Dedifferentiated amniotic fluid mesenchymal stem cell (primary cell): ENCODE measurements at regions not wholly inside any gene's neighbourhood (a gene's known extent, or its start where the extent isn't known, plus 50 kb on each side); places are given as distances from the start of the nearest gene placed in this dataset.
"Not testable (repeated sequence)": the region's sequence is repeated elsewhere in the genome, so short reads cannot be mapped to it uniquely, and the experiment has no call there.

Experiments
- DNase-seq: peaks from one replicate; pipeline ENCODE4 v3.0.0-alpha.2; 2016; ENCODE audit errors: extremely low spot score

DNA sequence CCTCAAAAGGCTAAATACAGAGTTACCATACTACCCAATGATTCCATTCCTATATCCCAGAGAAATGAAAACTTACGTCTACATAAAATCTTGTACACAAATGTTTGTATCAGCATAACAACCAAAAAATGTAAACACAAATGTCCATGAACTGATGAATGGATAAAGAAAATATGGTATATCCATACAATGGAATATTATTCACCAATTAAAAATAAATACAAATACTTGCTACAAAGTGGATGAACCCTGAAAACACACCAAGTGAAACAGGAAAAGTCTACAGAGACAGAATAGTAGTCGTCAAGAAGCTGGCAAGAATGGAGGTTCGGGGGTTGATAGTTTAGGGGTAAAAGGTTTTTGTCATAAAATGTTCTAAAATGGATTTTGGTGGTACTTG is 54.0 kb upstream of the ANKRD28 start:
- no peak for DNase-seq

DNA sequence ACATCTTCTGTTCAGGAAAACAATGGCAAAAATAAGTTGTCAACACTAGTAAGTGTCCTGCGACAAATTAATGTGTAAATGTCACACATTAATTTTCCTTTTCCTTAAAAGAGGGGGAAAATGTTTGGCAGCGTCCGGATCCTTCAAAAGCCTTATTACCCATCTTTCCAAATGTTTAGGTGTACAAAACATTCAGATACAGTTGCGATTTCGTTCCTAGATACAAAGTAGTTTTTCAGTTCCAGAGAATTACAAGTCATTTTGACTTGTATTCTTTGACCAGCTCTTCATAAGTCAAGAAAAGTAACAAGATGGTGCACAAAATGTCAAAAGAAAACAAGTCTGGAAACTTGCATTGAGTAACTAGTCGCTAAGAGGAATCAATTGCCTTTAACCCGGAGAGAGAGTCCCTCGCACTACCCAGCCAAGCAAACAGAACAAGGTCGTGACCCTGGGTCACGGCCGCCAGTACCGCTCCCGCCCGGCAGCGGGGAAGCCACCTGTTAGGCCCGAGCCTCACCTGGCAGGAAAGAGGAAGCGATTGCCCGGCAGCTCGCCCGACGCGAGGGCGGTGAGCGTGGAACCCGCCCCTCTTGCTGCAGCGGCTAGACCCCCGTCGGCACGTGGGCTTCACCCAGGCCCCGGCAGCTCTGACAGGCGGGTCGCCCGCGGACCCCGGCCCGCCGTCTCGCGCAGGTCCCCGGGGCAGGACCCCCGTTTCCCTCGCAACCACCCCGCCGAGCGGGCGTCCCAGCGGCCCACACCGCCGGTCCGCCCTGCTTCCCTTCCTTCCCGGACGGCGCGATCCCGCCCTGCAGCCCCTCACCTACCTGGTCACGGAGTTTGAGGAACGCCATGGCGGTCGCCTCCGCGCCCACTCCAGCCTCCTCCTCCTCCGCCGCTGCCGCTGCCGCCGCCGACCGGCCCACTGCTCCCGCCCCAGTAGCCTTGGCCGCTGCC is 61.0 kb upstream of the ANKRD28 start:
- DNase-seq, result no peak

DNA sequence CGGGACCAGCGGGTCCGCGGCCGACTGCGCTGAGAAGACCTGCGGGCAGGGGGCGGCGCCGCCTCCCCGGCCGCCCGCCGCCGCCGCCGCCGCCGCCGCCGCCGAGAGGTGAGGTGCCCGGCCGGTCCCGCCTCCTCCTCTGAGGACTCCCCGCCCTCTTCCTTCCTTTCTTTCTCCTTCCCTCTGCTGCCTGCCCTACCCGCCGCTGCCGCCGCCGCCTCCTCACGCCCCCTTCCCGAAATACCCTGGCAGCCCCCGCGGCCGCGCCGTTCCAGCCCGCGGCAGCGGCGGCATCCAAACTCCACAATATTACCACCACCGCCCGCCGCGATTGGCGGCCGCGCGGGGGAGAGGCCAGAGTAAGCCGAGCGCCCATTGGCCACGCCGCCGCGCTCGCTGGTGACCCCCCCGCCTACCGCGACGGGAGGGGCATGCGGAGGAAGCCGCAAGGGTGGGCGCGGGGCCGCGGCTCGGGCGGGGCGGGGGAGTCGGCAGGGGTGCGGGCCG is 61.8 kb upstream of the ANKRD28 start:
- DNase-seq, result peak; percentile 70

DNA sequence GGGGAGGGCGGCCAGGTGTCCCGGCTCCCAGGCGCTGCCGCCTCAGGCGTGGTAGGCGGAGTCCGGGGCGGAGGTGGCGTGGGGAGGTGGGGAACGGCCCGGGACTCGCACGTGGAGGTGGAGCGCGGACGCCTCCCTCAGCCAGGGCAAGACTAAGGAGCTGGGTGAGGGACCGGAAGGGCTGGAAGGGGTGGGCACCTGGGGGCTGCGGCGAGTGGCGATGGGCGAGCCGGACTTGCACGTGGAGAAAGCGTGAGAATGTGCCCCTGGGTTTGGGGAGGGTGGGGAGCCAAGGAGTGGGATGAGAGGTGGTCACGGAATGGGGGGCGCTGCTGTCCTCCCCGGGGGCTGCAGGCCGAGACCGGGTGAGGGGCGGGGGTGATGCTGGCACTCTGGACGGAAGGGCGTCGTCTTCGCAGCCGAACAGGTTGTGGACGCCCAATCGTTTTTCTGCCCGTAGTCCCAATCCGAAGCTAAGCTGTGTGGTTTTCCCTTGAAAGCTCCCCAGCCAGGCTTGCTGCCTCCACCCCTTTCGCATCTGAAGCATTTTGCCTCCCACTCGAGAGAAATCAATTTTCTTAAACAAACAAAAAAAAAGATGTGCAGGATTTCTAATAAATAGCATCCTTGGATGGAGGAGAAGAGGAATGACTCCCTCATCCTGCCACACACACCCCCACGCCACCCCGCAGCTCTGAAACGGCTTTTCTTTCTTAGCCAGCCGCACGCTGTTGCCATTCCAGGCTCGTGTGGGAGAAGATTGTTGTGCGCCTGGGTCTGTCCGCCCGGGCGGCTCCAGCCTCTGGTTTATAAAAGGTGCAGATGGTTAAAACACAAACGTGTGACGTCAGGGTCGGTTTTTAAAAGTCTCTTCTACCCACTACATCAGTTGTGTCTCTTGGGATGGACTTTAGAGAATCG is 62.5 kb upstream of the ANKRD28 start:
- peak; percentile 42 for DNase-seq

DNA sequence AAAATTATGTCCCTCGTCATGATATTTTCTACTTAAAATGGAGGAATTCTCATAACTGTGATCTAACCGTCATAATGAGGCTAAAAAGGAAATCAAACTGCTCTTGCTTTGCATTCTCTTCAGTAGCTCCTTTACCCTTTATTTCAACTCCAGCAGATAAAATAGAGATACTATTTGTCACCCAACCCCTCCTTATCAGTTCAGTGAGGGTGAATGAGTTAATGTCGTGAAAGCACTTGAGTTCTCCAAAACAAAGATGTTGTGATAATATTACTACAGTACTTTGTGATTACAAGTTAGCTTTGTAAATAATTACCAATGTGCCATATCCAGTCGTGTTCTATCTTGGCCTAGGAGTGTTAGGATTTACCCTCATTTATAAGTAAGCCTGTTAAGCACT is 63.4 kb upstream of the ANKRD28 start:
- no peak for DNase-seq

DNA sequence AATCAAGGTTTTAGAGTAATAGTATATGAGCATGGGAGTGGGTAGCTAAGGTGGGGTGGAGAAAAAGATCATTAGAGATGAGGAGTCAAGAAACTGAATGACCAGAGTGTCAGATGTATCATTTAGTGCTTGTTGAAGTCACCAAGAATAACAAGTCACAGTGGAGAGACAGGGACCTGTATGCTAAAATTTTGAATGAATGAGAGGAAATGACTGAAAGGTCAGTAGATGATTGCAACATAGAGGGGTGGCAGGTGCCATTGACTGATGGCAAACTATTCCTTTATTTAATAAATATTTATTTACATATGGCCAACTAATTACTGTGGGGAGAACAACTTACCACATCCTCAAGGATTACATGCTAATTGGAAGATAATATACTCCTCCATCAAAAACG is 75.0 kb upstream of the ANKRD28 start:
- no peak for DNase-seq

DNA sequence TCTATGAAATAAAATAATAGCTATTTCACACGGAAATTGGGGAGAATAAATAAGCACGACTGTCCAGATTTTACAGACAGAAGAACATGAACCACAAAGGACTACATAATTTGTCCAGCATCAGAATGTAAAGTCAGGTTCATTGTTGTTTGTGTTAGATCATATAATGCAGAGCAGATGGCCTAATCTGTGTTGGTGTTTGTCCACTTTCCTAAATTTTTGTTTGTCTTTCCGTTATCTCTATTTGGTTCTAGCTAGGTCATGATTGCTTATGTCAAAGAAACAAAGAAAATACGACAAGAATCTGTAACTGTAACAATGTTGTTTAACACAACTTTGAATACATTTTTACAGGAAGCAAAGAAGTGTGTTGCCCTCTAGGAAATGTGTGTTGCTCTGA is 75.6 kb upstream of the ANKRD28 start:
- no peak for DNase-seq

DNA sequence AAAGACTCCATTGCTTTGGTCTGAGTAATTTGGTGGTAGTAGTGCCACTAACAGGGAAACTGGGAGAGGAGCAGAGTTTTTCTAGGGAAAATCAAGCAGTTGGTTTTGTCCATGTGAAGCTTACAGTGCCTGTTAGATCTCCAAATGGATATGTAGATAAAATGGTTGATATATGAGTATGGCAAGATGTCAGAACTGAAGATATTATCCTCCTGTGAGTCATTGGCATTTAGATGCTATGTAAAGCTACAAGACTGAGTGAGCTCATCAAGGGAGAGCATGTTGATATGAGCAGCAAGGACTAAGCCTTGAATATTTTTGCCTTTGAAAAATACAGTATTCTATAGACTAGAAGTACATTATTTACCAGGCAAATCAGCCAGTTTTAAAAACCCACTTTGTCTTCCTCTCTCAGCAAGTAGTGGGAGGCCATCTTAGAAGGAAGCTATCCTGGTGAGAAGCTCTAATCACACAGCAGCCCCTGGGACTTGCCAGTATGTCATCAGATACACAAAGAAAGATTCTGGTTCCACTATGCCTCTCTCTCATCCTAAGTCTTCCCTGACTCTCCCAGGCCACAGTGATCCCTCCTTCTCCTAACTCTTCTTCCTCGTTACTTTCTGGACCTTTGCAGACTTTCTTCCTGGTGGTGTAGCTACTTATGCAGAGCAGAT is 77.4 kb upstream of the ANKRD28 start:
- peak; percentile 61 for DNase-seq

DNA sequence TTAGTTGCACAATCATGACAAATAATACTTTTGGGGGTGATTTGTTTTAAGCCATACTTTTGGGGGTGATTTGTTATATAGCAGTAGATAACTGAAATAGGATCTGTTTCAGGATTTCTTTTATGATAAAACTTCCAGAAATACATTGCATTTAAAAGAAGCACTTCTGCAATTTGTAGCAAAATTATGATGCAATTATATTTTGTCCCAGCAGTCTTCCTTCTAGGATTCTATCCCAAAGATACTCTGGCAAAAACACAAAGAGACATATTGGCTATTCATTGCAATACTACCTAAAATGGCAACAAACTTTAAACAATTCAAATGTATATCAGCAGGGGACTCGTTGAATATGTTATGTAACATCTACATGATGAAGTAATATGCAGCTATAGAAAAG is 78.9 kb upstream of the ANKRD28 start:
- DNase-seq, result no peak

DNA sequence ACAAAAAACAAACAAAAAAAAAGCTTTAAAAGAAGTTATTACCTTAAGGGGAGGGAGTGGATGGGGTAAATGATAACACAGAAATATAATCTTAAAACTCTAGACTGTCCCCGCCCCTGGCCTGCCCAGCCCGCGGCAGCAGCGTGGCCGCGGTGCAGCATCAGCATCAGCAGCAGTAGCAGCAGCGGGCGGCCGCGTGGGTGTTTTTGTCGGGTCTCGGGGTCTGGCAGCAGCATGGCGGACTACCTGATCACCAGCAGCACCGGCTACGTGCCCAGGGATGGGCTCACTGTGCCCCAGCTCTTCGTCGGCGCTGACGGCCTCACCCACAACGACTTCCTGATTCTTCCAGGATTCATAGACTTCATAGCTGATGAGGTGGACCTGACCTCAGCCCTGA is 80.0 kb upstream of the ANKRD28 start:
- DNase-seq, result no peak

DNA sequence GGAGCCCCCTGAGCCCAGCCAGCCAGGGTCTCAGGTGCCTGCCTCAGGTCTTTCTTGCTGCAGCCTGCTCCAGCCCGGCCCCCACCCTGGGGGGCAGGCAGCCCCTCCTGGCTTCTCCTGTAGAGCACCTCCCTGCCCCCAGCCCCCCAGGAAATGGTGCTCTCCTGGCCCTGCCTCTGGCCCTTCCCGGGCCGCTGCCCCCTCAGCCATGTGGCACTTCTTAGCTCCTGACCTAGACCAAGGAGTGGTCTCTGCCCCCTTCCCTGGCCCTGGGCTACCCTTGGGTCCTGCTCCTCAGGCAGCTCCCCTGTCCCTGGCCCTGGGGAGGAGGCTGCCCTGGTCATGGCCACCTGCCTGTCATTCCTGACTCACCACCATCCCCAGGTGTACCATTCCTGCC is 82.0 kb upstream of the ANKRD28 start:
- not testable (repeated sequence) for DNase-seq

DNA sequence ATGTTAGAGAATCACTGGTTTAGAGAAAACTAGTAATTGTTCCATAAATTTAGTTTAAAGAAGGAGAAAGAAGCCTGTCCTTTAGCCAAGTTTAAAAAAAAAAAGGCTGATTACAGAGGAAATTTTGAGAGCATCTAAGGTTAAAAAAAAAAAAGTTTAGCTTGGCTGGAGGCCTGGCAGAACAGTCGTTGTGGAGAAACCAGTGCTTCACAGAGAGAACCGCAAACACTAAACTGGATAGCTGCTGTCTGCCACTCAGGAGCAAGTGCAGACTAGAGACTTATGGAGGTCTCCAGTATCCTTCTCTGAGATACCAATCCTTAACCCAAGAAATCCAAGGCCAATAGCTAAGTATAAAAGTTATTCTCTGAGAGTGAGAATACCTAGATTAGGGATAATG is 84.8 kb upstream of the ANKRD28 start:
- no peak for DNase-seq

DNA sequence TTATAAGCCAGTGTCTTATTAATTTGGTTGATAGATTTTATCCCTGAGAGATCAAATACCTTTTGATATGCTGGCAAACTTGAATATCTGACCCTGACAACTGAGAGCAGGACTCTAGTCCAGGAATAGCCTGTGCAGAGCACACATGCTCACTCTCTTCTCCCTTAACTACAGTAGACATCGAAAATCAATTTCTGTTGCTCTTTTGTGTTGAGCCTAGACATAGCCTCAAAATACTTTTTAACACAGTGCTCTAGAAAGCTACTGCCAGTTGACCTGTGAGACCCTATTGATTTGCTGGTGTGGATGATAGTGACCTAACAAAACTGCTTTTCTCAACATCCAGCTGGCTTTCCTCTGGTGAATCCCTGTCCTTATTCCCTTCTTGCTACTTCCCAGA is 86.4 kb upstream of the ANKRD28 start:
- DNase-seq, result no peak

DNA sequence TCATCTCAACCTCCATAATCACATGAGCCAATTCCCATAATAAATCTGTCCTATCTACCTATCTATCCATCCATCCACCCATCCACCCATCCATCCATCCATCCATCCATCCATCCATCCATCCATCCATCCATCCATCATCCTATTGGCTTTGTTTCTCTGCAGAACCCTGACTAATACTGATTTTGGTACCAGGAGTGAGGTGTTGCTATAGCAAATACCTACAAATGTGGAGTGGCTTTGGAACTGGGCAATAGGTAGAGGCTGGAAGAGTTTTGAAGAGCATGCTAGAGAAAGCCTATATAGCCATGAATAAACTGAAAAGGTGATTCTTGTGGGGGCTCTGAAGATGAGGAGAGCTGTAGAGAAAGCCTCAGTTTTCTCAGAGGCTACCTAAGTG is 88.7 kb upstream of the ANKRD28 start:
- DNase-seq, result no peak

DNA sequence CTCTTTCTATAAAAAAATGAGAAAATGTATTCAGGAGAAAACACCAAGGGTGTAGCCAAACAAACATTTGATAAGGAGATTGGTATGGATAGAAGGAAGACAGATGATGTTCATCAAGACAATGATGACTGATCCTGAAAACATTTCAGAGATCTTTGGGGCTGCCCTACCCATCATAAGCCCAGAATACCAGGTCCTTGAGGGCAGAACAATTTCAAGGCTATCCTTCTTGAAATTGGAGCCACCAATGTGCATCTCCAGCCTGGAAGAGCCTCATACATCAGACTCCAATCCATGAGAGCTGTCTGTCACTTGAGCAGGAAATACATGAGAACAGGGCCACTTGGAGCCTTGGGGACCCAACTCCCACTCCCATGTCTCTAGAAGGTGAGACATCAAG is 89.5 kb upstream of the ANKRD28 start:
- DNase-seq, result no peak

DNA sequence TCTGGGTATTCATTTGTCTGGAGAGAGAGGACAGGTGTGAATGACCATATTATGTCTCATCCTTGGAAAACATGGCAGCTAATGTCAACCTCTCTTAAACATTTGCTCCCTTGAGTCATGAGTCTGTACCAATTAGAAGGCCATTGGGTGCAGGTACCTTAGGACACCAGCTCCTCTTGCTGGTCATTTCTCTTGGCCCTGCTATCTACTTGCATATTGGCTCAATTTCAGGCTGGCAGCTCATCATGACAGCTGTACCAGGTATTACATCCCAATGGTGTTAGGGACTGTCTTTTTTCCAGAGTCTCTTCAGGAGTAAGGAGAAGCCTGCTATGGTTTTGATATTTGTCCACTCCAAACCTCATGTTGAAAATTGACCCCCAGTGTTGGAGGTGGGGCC is 92.2 kb upstream of the ANKRD28 start:
- no peak for DNase-seq

DNA sequence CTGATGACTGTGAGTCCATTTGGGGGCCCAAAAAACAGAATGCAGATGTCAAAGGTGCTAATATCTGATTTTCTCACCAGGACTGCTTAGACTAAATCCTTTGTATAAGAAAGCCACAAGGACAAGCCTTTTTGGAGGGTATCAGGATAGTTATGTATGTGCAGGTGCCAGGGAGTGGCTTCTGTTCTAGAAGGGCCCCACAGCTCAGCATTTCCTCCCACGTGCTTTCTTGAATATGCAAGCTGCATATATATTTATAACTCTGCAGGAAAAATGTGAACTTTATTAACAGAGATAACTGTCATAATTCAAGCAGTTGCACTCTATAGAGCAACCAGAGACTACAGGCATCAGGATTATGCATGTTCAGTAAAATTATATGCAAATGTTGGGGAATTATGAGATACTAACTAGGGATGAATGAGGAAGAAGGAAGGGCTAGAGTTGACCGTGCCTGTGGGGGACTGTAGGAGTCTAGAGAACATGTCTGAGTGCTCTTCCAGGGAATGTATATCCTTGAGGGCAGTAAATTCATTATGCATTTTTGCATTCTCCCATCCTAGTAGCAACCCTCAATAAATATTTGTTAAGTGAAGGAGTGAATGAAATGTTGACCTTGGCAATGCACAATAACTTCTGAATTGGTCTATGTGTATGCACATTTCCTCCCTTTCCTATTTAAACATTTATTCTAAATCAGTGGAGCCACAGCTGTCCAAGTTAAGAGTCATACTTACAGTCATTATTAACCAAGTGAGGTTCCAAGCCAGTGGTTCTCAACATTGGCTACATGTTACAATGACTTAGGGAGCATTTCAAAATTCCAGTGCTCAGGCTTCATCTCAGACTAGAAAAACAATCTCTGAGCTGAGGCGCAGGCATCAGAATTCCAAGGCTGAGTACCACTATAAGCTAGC is 94.8 kb upstream of the ANKRD28 start:
- DNase-seq, result peak; percentile 13

DNA sequence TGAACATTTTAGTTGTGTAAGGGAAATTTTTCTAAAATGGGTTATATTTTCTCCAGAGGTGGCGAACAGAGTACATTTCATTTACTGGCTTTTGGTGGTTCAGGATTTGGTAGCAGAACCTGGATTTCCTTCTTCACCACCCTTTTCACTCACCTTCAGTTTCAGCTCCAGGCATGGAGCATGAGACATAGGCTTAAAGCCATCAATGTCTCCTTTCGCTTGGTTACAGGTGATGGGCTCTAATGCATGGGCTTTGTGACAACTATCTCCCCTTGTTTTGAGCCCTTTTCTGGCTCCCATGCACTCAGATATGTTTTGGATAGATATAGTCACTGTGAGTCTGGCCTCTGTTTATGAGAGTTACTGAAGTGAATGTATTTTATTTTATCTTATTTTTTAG is 96.6 kb upstream of the ANKRD28 start:
- DNase-seq, result no peak

DNA sequence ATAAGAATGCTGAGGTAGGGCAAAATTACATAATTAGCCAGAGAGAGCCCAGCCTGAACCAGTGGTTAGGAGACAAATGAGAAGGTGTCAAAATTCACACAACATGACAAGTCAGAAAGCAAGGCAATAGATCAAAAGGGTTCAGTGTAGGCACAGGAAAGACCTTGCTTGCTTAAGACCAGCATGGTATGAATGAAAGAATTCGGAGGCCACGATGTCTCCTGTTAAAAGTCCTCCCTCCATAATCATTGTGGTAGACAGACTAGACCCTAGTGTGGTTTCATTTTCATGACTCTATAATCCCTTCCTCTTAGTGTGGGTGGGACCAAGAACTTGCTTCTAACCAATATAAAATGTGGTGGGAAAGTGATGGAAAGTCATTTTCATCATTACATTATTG is 98.7 kb upstream of the ANKRD28 start:
- DNase-seq, result peak; percentile 9

DNA sequence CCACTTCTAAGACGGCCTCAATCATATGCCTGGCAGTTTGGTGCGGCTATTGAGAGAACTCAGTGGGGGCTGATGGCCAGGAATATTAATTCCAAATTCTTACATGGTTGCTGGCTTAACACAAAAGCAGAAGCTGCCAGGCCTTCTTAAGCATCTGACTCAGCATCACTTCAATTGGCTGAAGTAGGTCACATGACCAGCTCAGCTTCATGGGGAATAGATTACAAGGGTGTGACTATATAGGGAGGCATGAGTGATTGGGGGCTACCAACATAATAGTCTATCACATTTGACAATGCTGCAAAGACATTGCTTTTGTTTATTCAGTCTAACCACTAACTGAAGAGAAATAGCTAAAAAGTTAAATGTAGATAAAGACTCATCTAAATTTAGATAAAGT is 101.6 kb upstream of the ANKRD28 start:
- DNase-seq, result no peak

DNA sequence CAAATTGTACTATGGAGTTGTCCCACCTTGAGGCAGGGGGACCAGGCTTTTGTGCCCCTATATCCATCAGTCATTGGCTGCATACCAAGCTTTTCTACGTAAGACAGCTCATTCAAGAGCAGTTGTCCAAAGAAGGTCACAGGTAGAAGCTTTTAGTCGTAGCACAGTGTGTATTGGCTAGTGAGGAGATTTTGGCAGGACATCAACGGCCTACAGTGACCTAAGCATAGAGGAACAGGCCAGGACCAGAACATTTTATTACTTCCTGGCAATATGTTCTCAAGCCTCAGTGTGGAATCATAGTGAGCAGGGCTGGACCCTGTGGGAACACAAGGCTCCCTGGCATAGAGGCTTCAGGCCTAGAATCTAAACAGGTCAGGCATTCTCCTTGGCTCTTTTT is 105.4 kb upstream of the ANKRD28 start:
- peak; percentile 14 for DNase-seq
